ENCODE measurements at regions not wholly inside any gene's neighbourhood (a gene's known extent, or its start where the extent isn't known, plus 50 kb on each side); places are given as distances from the start of the nearest gene placed in this dataset.

DNA sequence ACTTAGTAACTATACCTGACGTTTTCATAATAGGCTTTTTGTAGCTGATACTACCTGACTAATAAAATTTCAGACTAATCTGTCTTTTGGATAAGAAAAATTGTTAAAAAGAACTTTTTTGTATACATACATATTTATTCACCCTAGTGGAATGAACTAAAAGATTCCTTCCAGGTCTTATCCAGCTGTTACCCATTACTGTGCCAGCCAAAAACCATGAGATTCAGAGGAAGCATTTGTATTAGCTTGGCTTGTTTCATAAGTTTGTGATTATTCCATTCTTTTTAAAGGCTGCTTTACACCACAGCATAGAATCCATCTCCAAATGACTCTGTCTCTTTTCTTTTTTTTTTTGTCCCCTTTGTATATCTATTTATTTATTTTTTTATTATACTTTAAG, 149.4 kb downstream of the FAT4 start:
- TF ChIP-seq, protein P1, sequence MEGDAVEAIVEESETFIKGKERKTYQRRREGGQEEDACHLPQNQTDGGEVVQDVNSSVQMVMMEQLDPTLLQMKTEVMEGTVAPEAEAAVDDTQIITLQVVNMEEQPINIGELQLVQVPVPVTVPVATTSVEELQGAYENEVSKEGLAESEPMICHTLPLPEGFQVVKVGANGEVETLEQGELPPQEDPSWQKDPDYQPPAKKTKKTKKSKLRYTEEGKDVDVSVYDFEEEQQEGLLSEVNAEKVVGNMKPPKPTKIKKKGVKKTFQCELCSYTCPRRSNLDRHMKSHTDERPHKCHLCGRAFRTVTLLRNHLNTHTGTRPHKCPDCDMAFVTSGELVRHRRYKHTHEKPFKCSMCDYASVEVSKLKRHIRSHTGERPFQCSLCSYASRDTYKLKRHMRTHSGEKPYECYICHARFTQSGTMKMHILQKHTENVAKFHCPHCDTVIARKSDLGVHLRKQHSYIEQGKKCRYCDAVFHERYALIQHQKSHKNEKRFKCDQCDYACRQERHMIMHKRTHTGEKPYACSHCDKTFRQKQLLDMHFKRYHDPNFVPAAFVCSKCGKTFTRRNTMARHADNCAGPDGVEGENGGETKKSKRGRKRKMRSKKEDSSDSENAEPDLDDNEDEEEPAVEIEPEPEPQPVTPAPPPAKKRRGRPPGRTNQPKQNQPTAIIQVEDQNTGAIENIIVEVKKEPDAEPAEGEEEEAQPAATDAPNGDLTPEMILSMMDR (IDR thresholded peaks at IDR 0.05) = no peak
- no peak for TF ChIP-seq POLR2A (IDR thresholded peaks at IDR 0.05)
